ENCODE measurements at regions not wholly inside any gene's neighbourhood (a gene's known extent, or its start where the extent isn't known, plus 50 kb on each side); places are given as distances from the start of the nearest gene placed in this dataset.

DNA sequence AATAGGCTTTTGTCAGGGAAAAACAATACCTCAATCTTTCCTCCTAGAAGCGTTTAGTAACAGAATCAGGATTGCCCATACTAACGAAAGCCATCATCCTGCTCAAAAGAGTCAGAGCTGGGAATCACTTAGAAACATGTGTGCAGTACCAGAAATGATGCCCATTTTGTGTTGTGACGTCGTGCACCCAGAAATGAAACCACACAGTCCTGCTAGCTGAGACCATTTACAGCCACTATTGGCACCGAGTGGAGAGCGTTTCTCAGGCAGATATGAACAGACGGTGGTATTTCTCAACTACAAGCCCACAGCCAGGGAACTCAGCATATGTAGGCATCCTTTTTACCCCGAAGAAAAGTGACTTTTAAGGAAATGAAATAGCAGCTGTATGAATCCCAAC lies 284.3 kb upstream of the LRATD1 start:
- in situ Hi-C loops (cut with HindIII; ENCODE audit: low pct_unique_long_range_greater_than_20kb, low sequenced_read_pairs): no loop called here
- no peak for DNase-seq (ENCODE audit: low read depth in 1 of 2, low spot score in 1 of 2)
- TF ChIP-seq JUND (IDR thresholded peaks at IDR 0.05; ENCODE audit: low read depth): no peak

GRCh38 chr2:14350856-14351255 lies 281.7 kb upstream of the LRATD1 start:
- in situ Hi-C loops (cut with HindIII; ENCODE audit: low pct_unique_long_range_greater_than_20kb, low sequenced_read_pairs): no loop called here

DNA sequence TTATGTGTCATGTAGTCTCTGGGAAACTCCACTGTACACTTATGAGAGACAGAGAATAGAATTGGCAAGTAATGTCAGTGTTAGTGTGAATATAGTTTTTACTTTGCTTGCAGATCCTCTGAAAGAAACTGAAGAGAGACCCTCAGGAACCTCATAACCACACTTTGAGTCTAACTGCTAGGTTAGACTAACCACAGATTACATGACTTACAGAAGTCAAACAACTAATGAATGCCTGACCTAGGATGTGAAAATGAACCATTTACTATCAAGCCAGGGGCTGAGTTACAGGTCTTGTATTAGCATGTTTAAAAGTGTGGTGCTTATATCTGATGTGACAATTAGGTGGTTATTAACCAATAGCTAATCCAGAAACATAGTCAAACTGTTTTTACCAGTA lies 280.4 kb upstream of the LRATD1 start:
- in situ Hi-C loops (cut with HindIII; ENCODE audit: low pct_unique_long_range_greater_than_20kb, low sequenced_read_pairs): no loop called here
- TF ChIP-seq JUND (IDR thresholded peaks at IDR 0.05; ENCODE audit: low read depth): no peak
- DNase-seq (ENCODE audit: low read depth in 1 of 2, low spot score in 1 of 2): no peak

More at GRCh38 chr2:14350856-14351255, 281.7 kb upstream of the LRATD1 start:
- no peak for DNase-seq (ENCODE audit: low read depth in 1 of 2, low spot score in 1 of 2)
- TF ChIP-seq JUND (IDR thresholded peaks at IDR 0.05; ENCODE audit: low read depth): no peak

DNA sequence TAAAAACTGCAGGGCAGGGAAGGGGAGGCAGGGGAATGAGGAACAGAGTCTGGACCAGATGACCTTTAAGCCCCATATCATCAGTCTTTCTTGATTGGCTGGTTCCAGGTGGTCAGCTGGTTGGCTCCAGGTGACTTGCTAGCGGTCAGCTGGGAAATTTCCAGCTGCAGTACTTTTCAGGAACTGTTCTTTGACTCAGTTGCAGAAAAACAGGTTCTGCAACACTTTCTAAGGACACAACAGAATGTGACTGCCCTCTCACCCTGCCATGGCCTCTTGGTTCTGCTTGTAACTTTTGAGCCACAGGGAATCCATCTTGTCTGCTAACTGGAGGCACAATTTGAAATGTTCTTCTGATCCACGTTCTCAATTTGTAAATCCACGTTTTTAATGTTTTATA lies 278.3 kb upstream of the LRATD1 start:
- no peak for TF ChIP-seq JUND (IDR thresholded peaks at IDR 0.05; ENCODE audit: low read depth)
- in situ Hi-C loops (cut with HindIII; ENCODE audit: low pct_unique_long_range_greater_than_20kb, low sequenced_read_pairs): no loop called here
- peak in 1 of 2 experiments; percentile 52 for DNase-seq (ENCODE audit: low read depth in 1 of 2, low spot score in 1 of 2)

DNA sequence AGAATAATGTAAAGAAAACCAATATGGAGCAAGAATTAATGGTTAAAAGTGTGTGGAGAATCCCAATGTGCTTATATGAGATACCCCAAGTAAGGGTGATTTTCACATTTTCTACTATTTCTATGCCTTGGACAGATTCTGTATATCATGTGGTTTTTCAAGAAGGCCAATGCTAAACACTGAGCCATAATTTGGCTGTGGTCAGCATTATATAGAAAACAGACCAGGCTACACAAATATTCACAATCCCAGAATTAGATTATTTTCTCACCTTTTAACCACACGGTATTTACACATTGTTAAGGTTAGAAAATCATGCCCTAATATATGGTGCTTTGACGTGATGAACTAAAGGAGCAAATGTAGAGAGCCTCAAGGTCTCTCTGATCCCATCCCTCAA lies 277.4 kb upstream of the LRATD1 start:
- no peak for DNase-seq (ENCODE audit: low read depth in 1 of 2, low spot score in 1 of 2)
- no peak for TF ChIP-seq JUND (IDR thresholded peaks at IDR 0.05; ENCODE audit: low read depth)
- in situ Hi-C loops (cut with HindIII; ENCODE audit: low pct_unique_long_range_greater_than_20kb, low sequenced_read_pairs): no loop called here

GRCh38 chr2:14358339-14358738 lies 274.2 kb upstream of the LRATD1 start:
- no peak for DNase-seq (ENCODE audit: low read depth in 1 of 2, low spot score in 1 of 2)
- TF ChIP-seq JUND (IDR thresholded peaks at IDR 0.05; ENCODE audit: low read depth): no peak
- in situ Hi-C loops (cut with HindIII; ENCODE audit: low pct_unique_long_range_greater_than_20kb, low sequenced_read_pairs): no loop called here

GRCh38 chr2:14358774-14359173 lies 273.7 kb upstream of the LRATD1 start:
- in situ Hi-C loops (cut with HindIII; ENCODE audit: low pct_unique_long_range_greater_than_20kb, low sequenced_read_pairs): no loop called here
- no peak for TF ChIP-seq JUND (IDR thresholded peaks at IDR 0.05; ENCODE audit: low read depth)
- DNase-seq (ENCODE audit: low read depth in 1 of 2, low spot score in 1 of 2): no peak

GRCh38 chr2:14363137-14363536 lies 269.4 kb upstream of the LRATD1 start:
- DNase-seq (ENCODE audit: low read depth in 1 of 2, low spot score in 1 of 2): no peak
- in situ Hi-C loops (cut with HindIII; ENCODE audit: low pct_unique_long_range_greater_than_20kb, low sequenced_read_pairs): no loop called here
- no peak for TF ChIP-seq JUND (IDR thresholded peaks at IDR 0.05; ENCODE audit: low read depth)

DNA sequence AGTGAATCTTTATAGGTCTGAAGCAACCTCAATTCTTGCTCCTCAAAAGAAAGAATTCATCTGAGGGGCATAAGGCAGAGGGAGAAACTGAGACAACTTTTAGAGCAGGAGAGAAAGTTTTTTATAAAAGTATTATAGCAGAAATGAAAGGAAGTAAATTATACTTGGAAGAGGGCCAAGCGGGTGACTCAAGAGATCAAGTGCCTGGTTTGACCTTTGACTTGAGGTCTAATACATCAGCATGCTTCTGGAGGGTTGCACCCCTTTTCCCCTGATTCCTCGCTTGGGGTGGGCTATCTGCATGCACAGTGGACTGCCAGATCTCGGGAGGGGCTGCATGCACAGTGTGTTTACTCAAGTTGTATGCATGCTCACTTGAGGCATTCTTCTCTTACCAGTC lies 268.5 kb upstream of the LRATD1 start:
- no peak for TF ChIP-seq JUND (IDR thresholded peaks at IDR 0.05; ENCODE audit: low read depth)
- in situ Hi-C loops (cut with HindIII; ENCODE audit: low pct_unique_long_range_greater_than_20kb, low sequenced_read_pairs): no loop called here
- no peak for DNase-seq (ENCODE audit: low read depth in 1 of 2, low spot score in 1 of 2)

DNA sequence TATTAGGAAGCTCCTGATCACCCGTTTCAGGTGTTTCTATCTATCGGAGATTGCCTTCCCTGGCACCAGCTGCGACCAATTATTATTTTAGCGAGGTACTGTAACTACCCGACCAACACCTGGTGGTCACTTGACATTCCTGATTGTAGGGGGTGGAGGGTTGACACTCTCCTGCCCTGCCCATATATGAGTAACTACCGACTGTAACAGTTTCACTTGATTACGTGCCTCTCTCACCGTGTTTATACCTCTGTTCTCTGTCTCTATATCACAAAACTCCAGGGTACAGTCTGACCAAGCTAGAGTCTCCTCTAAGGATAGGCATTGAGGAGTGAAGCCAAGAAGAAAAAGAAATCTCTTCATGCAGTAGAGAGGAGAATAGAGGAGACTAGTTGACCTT lies 268.0 kb upstream of the LRATD1 start:
- DNase-seq (ENCODE audit: low read depth in 1 of 2, low spot score in 1 of 2): no peak

DNA sequence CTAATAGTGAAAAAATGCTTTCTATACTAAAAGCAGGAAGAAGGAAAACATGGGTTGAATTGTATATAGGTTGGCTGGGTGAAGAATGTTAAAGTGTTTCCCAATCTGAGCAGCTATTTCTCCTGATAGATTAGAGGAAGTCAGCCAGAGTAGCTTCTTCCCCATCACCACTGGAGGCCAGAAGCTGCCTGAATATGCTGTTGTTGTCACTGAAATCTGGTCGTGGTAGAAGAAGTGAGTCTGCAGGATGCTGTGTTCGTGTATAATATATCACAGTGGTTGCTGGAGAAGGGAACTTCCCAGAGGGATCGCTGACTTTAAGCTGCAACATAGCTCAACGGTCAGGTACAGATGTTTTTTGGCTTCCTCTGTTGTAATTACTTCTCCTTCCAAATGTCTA lies 247.5 kb upstream of the LRATD1 start:
- in situ Hi-C loops (cut with HindIII; ENCODE audit: low pct_unique_long_range_greater_than_20kb, low sequenced_read_pairs): no loop called here
- TF ChIP-seq JUND (IDR thresholded peaks at IDR 0.05; ENCODE audit: low read depth): no peak
- DNase-seq (ENCODE audit: low read depth in 1 of 2, low spot score in 1 of 2): no peak

More for the DNA sequence above, 268.0 kb upstream of the LRATD1 start:
- no peak for TF ChIP-seq JUND (IDR thresholded peaks at IDR 0.05; ENCODE audit: low read depth)
- in situ Hi-C loops (cut with HindIII; ENCODE audit: low pct_unique_long_range_greater_than_20kb, low sequenced_read_pairs): no loop called here

GRCh38 chr2:14387332-14387731 lies 245.2 kb upstream of the LRATD1 start:
- TF ChIP-seq JUND (IDR thresholded peaks at IDR 0.05; ENCODE audit: low read depth): no peak
- DNase-seq (ENCODE audit: low read depth in 1 of 2, low spot score in 1 of 2): no peak
- in situ Hi-C loops (cut with HindIII; ENCODE audit: low pct_unique_long_range_greater_than_20kb, low sequenced_read_pairs): no loop called here

- in situ Hi-C loops (cut with HindIII; ENCODE audit: low pct_unique_long_range_greater_than_20kb, low sequenced_read_pairs): no loop called here
- DNase-seq (ENCODE audit: low read depth in 1 of 2, low spot score in 1 of 2): no peak
- TF ChIP-seq JUND (IDR thresholded peaks at IDR 0.05; ENCODE audit: low read depth): no peak
Measured at GRCh38 chr2:14388724-14389123, 243.8 kb upstream of the LRATD1 start.

DNA sequence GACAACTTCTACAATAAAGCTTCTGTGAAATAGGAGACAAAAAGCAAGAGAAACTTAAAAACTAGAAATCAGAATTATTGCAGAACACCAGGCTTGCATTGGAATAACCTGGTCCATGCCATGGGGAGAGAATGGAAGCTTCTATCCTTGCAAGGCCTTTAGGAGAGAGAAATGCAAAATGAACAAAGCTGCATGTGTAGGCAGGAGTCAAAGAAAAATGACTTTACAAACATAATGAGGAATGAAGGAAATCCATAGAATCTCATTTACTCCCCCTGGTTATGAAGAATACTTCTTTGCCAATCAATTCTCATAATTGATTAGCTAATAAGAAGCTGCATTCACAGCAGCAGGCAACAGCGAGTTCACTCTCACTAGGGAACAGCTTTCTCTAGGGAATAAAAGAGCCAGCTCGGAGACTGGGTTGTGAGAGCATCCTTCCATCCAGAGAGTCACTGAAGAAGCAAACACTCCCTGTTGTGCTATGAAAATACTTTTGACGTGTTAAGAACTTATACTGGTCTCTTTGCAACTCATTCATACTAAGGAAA lies 235.9 kb upstream of the LRATD1 start:
- no peak for TF ChIP-seq JUND (IDR thresholded peaks at IDR 0.05; ENCODE audit: low read depth)
- in situ Hi-C loops (cut with HindIII; ENCODE audit: low pct_unique_long_range_greater_than_20kb, low sequenced_read_pairs): no loop called here
- no peak for DNase-seq (ENCODE audit: low read depth in 1 of 2, low spot score in 1 of 2)
